ENCODE measurements at regions not wholly inside any gene's neighbourhood (a gene's known extent, or its start where the extent isn't known, plus 50 kb on each side); places are given as distances from the start of the nearest gene placed in this dataset.
"Not testable (repeated sequence)": the region's sequence is repeated elsewhere in the genome, so short reads cannot be mapped to it uniquely, and the experiment has no call there.

- ATAC-seq: no peak
Measured at GRCh38 chr11:105429096-105429910, 180.6 kb upstream of the GRIA4 start.

GRCh38 chr11:105407101-105407500 lies 202.8 kb upstream of the GRIA4 start:
- ATAC-seq: no peak

- no peak for ATAC-seq
Measured at GRCh38 chr11:105401269-105401809, 208.5 kb upstream of the GRIA4 start.

GRCh38 chr11:105399511-105399910 lies 210.4 kb upstream of the GRIA4 start:
- no peak for ATAC-seq

- no peak for ATAC-seq
Measured at GRCh38 chr11:105398636-105399035, 211.2 kb upstream of the GRIA4 start.

- ATAC-seq: no peak
Measured at GRCh38 chr11:105393326-105393725, 216.5 kb upstream of the GRIA4 start.

GRCh38 chr11:105392556-105392955 lies 217.3 kb upstream of the GRIA4 start:
- no peak for ATAC-seq

- ATAC-seq: no peak
Measured at GRCh38 chr11:105389952-105390351, 219.9 kb upstream of the GRIA4 start.

- ATAC-seq: no peak
Measured at GRCh38 chr11:105388006-105388405, 221.9 kb upstream of the GRIA4 start.

- ATAC-seq: no peak
Measured at GRCh38 chr11:105381941-105382340, 227.9 kb upstream of the GRIA4 start.

- ATAC-seq: no peak
Measured at GRCh38 chr11:105377870-105378269, 232.0 kb upstream of the GRIA4 start.

- ATAC-seq: no peak
Measured at GRCh38 chr11:105372206-105372605, 232.6 kb upstream of the CARD18 start.

- ATAC-seq: no peak
Measured at GRCh38 chr11:105371311-105371710, 231.7 kb upstream of the CARD18 start.

GRCh38 chr11:105368711-105369110 lies 229.1 kb upstream of the CARD18 start:
- no peak for ATAC-seq

GRCh38 chr11:105367129-105367528 lies 227.6 kb upstream of the CARD18 start:
- ATAC-seq: no peak

GRCh38 chr11:105361651-105362050 lies 222.1 kb upstream of the CARD18 start:
- ATAC-seq: no peak

GRCh38 chr11:105357764-105358163 lies 218.2 kb upstream of the CARD18 start:
- no peak for ATAC-seq

GRCh38 chr11:105357146-105357545 lies 217.6 kb upstream of the CARD18 start:
- ATAC-seq: no peak

- not testable (repeated sequence) for ATAC-seq
Measured at GRCh38 chr11:105349867-105350266, 210.3 kb upstream of the CARD18 start.

- no peak for ATAC-seq
Measured at GRCh38 chr11:105344938-105345337, 205.4 kb upstream of the CARD18 start.

- no peak for ATAC-seq
Measured at GRCh38 chr11:105334025-105334714, 194.6 kb upstream of the CARD18 start.

GRCh38 chr11:105333153-105333552 lies 193.6 kb upstream of the CARD18 start:
- ATAC-seq: no peak

GRCh38 chr11:105332171-105332570 lies 192.6 kb upstream of the CARD18 start:
- ATAC-seq: no peak

- no peak for ATAC-seq
Measured at GRCh38 chr11:105328061-105328460, 188.5 kb upstream of the CARD18 start.

Data from esophagus mucosa (tissue), 1 donor.